ENCODE measurements at regions not wholly inside any gene's neighbourhood (a gene's known extent, or its start where the extent isn't known, plus 50 kb on each side); places are given as distances from the start of the nearest gene placed in this dataset.

GRCh38 chr15:98422130-98422478 is 226.2 kb upstream of the IGF1R start:
- in situ Hi-C loops (cut with MboI; ENCODE audit: low pct_ligation_motif_present in 1 of 4, low pct_unique_long_range_greater_than_20kb in 1 of 4, low sequenced_read_pairs in 3 of 4) (loop anchor here in 2 of 4 donors (5.0 to 25.0 kb wide), 2 partner anchors 105 to 510 kb away; no protein-coding TSS in a partner anchor), intact Hi-C loops (cut with DNase I; ENCODE audit: low total_unique reads) (no loop called here)
- Histone ChIP-seq H3K27me3 (peaks cover 25% of the 10 kb centered on the region), H3K4me3 (no peak overlapping the region), H3K9me3 (no peaks in the 10 kb centered on the region), H3K36me3 (no peaks in the 10 kb centered on the region), H3K27ac (no peak overlapping the region), H3K4me1 (peaks cover 5 to 12% (median 10%) of the 10 kb centered on the region in 4 donors)
- DNase-seq = no peak
- WGBS, 2 donors (ENCODE audit: low coverage in 1 of 2) = 30 to 50% methylated on average over 2 to 13 of the region's 13 CpGs
- TF ChIP-seq POLR2AphosphoS5 (IDR thresholded peaks at IDR 0.05) = no peak
- no peak for TF ChIP-seq EP300 (IDR thresholded peaks at IDR 0.05; ENCODE audit: low read depth)
- no peak for TF ChIP-seq CTCF (IDR thresholded peaks at IDR 0.05)
- TF ChIP-seq POLR2A (IDR thresholded peaks at IDR 0.05) = no peak

GRCh38 chr15:98425173-98425572 is 223.2 kb upstream of the IGF1R start:
- intact Hi-C loops (cut with DNase I; ENCODE audit: low total_unique reads) = no loop called here
- DNase-seq = no peak
- H3K27me3 ChIP-seq = peaks cover 37% of the 10 kb centered on the region
- no peak overlapping the region for H3K4me3 ChIP-seq
- H3K27ac ChIP-seq = no peak overlapping the region
- in situ Hi-C loops (cut with MboI; ENCODE audit: low pct_ligation_motif_present in 1 of 4, low pct_unique_long_range_greater_than_20kb in 1 of 4, low sequenced_read_pairs in 3 of 4) = loop anchor here in 2 of 4 donors (5.0 to 25.0 kb wide), 2 partner anchors 118 to 637 kb away; no protein-coding TSS in a partner anchor
- TF ChIP-seq POLR2AphosphoS5 (IDR thresholded peaks at IDR 0.05) (no peak), CTCF (IDR thresholded peaks at IDR 0.05) (no peak), POLR2A (IDR thresholded peaks at IDR 0.05) (no peak), EP300 (IDR thresholded peaks at IDR 0.05; ENCODE audit: low read depth) (no peak)
- WGBS, 2 donors (ENCODE audit: low coverage in 1 of 2) = 70 to 76% methylated on average over 3 to 11 of the region's 11 CpGs
- H3K4me1 ChIP-seq = peaks cover 8 to 18% (median 11%) of the 10 kb centered on the region in 4 donors
- H3K9me3 ChIP-seq = no peaks in the 10 kb centered on the region
- no peaks in the 10 kb centered on the region for H3K36me3 ChIP-seq

GRCh38 chr15:98427321-98427720 is 221.0 kb upstream of the IGF1R start:
- peaks cover 15% of the 10 kb centered on the region for H3K27me3 ChIP-seq
- H3K4me1 ChIP-seq = peaks cover 0 to 7% (median 2%) of the 10 kb centered on the region in 4 donors
- no peak for DNase-seq
- WGBS, 2 donors (ENCODE audit: low coverage in 1 of 2) = 47 to 52% methylated on average over 5 to 8 of the region's 8 CpGs
- in situ Hi-C loops (cut with MboI; ENCODE audit: low pct_ligation_motif_present in 1 of 4, low pct_unique_long_range_greater_than_20kb in 1 of 4, low sequenced_read_pairs in 3 of 4) = loop anchor here in 2 of 4 donors (5.0 to 25.0 kb wide), 2 partner anchors 120 to 635 kb away; no protein-coding TSS in a partner anchor
- no peaks in the 10 kb centered on the region for H3K9me3 ChIP-seq
- no peaks in the 10 kb centered on the region for H3K36me3 ChIP-seq
- H3K4me3 ChIP-seq = no peak overlapping the region
- intact Hi-C loops (cut with DNase I; ENCODE audit: low total_unique reads) = no loop called here
- no peak for TF ChIP-seq POLR2A (IDR thresholded peaks at IDR 0.05)
- TF ChIP-seq EP300 (IDR thresholded peaks at IDR 0.05; ENCODE audit: low read depth) = no peak
- no peak for TF ChIP-seq POLR2AphosphoS5 (IDR thresholded peaks at IDR 0.05)
- TF ChIP-seq CTCF (IDR thresholded peaks at IDR 0.05) = no peak
- no peak overlapping the region for H3K27ac ChIP-seq

- 0 to 5% methylated on average over 1 to 31 of the region's 49 CpGs for WGBS, 2 donors (ENCODE audit: low coverage in 1 of 2)
- intact Hi-C loops (cut with DNase I; ENCODE audit: low total_unique reads) = no loop called here
- Histone ChIP-seq H3K4me1 (peaks cover 0 to 7% (median 2%) of the 10 kb centered on the region in 4 donors), H3K27ac (peak overlapping the region in 3 of 4 donors; percentile 57 to 74 (median 64)), H3K4me3 (peak overlapping the region; percentile 16 to 48 (median 20)), H3K36me3 (no peaks in the 10 kb centered on the region), H3K27me3 (peaks cover 11% of the 10 kb centered on the region), H3K9me3 (no peaks in the 10 kb centered on the region)
- no peak for TF ChIP-seq POLR2A (IDR thresholded peaks at IDR 0.05)
- peak; percentile 78 to 88 (median 84) for TF ChIP-seq CTCF (IDR thresholded peaks at IDR 0.05)
- in situ Hi-C loops (cut with MboI; ENCODE audit: low pct_ligation_motif_present in 1 of 4, low pct_unique_long_range_greater_than_20kb in 1 of 4, low sequenced_read_pairs in 3 of 4) = loop anchor here in 2 of 4 donors (5.0 to 25.0 kb wide), 2 partner anchors 121 to 634 kb away; no protein-coding TSS in a partner anchor
- DNase-seq = peak; percentile 68
These were observed 219.9 kb upstream of the IGF1R start for GRCh38 chr15:98428253-98428989.
